Endothelial cell of umbilical vein (primary cell): ENCODE measurements at regions not wholly inside any gene's neighbourhood (a gene's known extent, or its start where the extent isn't known, plus 50 kb on each side); places are given as distances from the start of the nearest gene placed in this dataset.

Experiments used
- MYC ChIP-seq: IDR thresholded peaks from one replicate; pipeline ENCODE4 v1.6.1; 2011; ENCODE audit warnings: mild to moderate bottlenecking, low read depth, low read length
- TF ChIP-seq, protein P1 (sequence below), 2 donors: IDR thresholded peaks; 1 replicate in 1 of 2; 2 replicates in 1 of 2; pipeline ENCODE4 v1.5.1; 2011; ENCODE audit warnings: low read length in 2 of 2, mild to moderate bottlenecking in 2 of 2, moderate library complexity in 2 of 2, control low read depth in 1 of 2, inconsistent platforms in 1 of 2, low read depth in 1 of 2; ENCODE audit not compliant: insufficient read depth in 1 of 2; ENCODE audit errors: extremely low read depth in 1 of 2

DNA sequence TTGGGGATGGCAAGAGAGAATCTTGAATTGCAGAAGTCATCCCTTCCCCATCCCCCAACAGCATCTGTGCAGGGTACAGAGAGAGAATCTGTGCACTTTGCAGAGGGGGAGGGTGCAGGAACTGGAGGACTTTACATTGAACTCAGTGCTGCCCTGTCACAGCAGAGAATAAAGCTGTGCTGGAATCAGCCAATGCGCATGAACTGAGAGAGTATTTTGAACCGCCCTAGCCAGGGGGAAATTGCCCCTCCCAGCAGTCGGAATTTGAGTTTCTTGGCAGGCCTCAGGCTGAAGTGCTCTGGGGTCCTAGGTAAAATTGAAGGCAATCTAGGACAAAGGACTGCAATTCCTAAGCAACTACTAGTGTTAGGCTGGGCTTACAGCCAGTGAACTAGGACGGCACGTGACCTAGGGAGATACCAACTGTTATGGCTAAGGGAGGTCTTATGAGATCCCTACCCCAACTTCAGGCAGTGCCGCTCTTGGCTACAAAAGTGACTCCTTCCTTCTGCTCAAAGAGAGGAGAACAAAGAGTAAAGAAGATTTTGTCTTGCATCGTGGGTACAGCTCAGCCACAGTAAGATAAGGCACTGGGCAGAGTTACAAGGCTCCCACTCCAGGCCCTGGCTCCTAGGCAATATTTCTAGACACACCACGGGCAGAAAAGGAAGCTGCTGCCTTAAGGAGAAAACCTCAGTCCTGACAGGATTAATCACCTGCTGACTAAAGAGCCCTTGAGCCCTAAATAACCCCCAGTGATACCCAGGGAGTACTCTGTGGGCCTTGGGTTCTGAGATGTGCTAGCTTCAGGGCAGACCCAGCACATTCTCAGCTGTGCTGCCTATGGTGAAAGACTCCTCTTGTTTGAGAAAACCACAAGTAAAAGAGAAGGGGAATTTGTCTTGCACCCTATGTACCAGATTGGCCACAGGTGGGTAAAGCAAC lies 300.5 kb upstream of the ALCAM start:
- TF ChIP-seq, protein P1, sequence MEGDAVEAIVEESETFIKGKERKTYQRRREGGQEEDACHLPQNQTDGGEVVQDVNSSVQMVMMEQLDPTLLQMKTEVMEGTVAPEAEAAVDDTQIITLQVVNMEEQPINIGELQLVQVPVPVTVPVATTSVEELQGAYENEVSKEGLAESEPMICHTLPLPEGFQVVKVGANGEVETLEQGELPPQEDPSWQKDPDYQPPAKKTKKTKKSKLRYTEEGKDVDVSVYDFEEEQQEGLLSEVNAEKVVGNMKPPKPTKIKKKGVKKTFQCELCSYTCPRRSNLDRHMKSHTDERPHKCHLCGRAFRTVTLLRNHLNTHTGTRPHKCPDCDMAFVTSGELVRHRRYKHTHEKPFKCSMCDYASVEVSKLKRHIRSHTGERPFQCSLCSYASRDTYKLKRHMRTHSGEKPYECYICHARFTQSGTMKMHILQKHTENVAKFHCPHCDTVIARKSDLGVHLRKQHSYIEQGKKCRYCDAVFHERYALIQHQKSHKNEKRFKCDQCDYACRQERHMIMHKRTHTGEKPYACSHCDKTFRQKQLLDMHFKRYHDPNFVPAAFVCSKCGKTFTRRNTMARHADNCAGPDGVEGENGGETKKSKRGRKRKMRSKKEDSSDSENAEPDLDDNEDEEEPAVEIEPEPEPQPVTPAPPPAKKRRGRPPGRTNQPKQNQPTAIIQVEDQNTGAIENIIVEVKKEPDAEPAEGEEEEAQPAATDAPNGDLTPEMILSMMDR (IDR thresholded peaks at IDR 0.05; ENCODE audit: extremely low read depth in 1 of 2, insufficient read depth in 1 of 2, low read depth in 1 of 2, low read length in 2 of 2), result no peak
- TF ChIP-seq MYC, result no peak
